ENCODE measurements at regions not wholly inside any gene's neighbourhood (a gene's known extent, or its start where the extent isn't known, plus 50 kb on each side); places are given as distances from the start of the nearest gene placed in this dataset.
"Not testable (repeated sequence)": the region's sequence is repeated elsewhere in the genome, so short reads cannot be mapped to it uniquely, and the experiment has no call there.

DNA sequence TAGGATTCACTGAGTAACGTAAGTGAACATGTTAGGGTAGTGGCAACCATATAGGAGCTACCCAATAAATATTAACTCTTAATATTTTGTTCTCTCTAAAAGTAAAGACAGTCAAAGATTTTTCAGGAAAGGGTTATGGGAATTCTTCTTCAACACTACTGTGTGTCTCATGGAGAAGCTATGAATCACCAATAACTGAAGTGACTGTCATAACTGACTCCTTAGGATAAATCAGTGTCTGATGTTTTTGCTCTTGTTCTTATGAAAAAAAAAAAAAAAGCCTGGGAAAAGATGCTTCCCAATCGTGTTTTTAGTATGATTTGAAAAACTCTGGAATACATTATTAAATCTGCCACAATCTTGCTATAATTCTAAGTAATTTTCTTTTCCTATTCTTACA lies 111.2 kb upstream of the CEP126 start:
- DNase-seq (ENCODE audit: insufficient read length, low spot score): no peak
- TF ChIP-seq, protein P1, sequence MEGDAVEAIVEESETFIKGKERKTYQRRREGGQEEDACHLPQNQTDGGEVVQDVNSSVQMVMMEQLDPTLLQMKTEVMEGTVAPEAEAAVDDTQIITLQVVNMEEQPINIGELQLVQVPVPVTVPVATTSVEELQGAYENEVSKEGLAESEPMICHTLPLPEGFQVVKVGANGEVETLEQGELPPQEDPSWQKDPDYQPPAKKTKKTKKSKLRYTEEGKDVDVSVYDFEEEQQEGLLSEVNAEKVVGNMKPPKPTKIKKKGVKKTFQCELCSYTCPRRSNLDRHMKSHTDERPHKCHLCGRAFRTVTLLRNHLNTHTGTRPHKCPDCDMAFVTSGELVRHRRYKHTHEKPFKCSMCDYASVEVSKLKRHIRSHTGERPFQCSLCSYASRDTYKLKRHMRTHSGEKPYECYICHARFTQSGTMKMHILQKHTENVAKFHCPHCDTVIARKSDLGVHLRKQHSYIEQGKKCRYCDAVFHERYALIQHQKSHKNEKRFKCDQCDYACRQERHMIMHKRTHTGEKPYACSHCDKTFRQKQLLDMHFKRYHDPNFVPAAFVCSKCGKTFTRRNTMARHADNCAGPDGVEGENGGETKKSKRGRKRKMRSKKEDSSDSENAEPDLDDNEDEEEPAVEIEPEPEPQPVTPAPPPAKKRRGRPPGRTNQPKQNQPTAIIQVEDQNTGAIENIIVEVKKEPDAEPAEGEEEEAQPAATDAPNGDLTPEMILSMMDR (IDR thresholded peaks at IDR 0.05; ENCODE audit: insufficient read depth, missing control alignments): no peak
- no peak for FAIRE-seq

DNA sequence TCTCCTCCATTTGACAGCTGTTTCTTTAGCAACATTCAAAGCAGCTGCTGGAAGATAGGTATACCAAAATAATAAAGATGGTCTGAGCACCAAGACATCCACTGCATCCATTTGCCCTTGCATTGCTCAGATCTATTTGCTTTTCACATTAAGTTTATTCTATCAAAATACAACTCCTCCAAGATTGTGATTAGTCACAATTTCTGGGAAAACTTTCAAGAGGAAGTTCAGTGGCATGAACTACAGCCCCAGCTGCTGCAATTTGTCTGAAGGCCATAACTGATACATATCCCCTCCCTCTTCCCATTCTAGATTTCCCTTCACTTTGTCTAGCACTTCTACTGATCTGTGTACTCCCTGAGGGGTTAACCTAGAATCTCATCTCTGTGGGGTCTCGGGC lies 117.5 kb upstream of the CEP126 start:
- no peak for FAIRE-seq
- TF ChIP-seq, protein P1 (IDR thresholded peaks at IDR 0.05; ENCODE audit: insufficient read depth, missing control alignments): no peak
- DNase-seq (ENCODE audit: insufficient read length, low spot score): no peak

DNA sequence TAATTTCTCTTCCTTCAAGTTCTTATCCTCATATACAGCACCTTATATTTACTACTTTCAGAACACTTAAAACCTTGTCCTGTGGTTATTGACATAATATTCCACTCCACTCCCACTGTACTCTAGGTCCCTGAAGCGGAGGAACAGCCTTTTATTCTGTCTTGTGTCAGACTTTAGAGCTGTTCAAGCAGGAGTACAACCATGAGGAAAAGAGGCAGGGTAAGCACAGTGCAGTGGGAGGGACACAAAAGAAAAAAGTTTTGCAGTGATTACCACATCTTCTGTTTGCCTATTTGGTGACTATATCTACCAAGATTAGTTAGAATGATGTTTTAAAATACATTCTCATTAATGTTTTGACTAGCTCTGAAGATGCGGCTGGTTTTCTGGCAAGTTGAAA lies 122.0 kb upstream of the CEP126 start:
- FAIRE-seq (no peak), DNase-seq (ENCODE audit: insufficient read length, low spot score) (no peak)
- TF ChIP-seq, protein P1 (IDR thresholded peaks at IDR 0.05; ENCODE audit: insufficient read depth, missing control alignments): no peak

DNA sequence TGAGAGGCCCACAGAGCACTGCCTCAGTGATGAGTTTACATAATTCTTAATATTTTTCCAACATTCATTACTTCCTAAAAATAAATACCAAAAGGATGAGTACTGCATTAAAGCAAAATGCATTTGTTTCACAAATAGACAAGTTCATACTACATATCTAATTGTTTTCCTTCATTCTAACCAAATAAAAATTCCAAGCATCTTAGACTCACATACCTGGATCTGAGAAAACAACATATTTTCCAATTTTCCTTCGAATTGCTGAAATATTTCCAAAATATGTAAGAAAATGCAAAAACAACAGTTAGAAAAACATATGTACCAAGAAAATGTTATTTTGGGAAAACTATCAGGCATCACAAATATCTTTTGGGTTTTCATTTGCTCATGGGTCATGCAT lies 127.9 kb upstream of the CEP126 start:
- DNase-seq (ENCODE audit: insufficient read length, low spot score) (no peak), FAIRE-seq (no peak)
- TF ChIP-seq, protein P1 (IDR thresholded peaks at IDR 0.05; ENCODE audit: insufficient read depth, missing control alignments): no peak

DNA sequence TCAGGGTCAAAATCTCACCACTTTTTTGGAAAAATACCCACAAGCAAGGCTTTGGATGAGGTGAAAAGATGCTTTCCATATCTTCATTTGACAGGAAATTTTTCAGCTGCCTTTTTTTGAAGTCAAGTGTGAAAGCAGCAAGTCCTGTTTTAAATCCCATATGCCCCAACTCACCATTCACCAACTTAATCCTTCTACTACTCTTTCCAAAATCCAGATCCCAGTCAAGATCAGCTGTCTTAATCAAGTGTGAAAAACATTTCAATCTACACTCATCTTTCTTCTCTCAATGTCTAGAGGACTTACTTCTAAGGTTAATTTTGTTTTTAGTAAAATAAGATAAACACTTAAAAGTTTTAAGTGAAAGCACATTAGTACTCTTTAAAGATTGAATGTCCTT lies 128.4 kb upstream of the CEP126 start:
- FAIRE-seq (no peak), DNase-seq (ENCODE audit: insufficient read length, low spot score) (no peak)
- TF ChIP-seq, protein P1 (IDR thresholded peaks at IDR 0.05; ENCODE audit: insufficient read depth, missing control alignments): no peak

DNA sequence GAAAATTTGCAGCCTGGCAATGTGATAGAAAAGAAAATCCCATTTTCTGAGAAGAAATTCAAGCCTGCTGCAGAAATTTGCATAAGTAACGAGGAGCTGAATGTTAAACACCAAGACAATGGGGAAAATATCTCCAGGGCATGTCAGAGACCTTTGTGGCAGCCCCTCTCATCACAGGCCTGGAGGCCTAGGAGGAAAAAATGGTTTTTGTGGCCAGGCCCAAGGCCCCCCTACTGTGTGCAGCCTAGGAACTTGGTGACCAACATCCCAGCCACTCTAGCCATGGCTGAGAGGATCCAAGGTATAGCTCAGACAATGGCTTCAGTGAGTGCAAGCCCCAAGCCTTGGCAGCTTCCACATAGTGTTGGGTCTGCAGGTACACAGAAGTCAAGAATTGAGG lies 135.6 kb upstream of the CEP126 start:
- DNase-seq (ENCODE audit: insufficient read length, low spot score); FAIRE-seq: not testable (repeated sequence)

DNA sequence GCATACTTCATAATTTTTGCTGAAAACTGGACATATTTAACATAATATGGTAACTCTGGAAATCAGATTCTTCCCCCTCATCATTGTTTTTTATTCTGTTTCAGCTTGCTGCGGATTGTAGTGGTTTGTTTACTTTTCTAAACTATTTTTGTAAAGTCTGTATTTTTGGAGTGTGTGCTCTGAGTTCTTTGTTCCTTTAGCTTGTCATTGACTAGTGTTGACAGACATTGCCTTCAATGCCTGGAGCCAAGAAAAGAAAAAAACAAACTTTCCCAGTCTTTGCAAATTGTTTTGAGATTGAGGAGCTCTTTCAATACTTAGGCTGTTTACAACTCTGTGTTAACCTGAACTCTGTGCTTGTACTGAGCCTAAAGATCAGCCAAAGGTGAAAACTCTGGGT lies 137.3 kb upstream of the CEP126 start:
- DNase-seq (ENCODE audit: insufficient read length, low spot score) (no peak), FAIRE-seq (no peak)
- TF ChIP-seq, protein P1 (IDR thresholded peaks at IDR 0.05; ENCODE audit: insufficient read depth, missing control alignments): no peak

DNA sequence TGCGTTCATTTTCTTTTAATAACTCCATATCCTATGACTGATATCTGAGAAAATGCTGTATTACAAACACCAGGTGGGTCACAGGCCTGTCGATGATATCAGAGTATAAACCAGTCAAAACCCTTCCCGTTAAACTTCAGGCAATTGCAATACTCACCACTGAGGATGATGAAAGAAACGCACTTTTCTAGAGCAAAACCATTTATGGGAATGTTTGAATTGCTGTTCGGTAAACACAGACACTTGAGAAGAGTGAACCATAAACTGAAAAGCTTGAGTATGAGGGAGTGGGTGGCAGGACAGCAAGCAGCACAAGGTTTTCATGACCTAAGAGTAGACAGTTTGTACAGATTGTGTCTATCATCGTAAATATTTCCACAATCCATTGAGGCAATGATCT lies 139.8 kb upstream of the CEP126 start:
- TF ChIP-seq, protein P1 (IDR thresholded peaks at IDR 0.05; ENCODE audit: insufficient read depth, missing control alignments): no peak
- FAIRE-seq (no peak), DNase-seq (ENCODE audit: insufficient read length, low spot score) (no peak)
